Tibial artery (tissue), 4 donors: ENCODE measurements at regions not wholly inside any gene's neighbourhood (a gene's known extent, or its start where the extent isn't known, plus 50 kb on each side); places are given as distances from the start of the nearest gene placed in this dataset.

Source experiments
- DNase-seq, 2 donors: peaks; one replicate each; pipeline ENCODE4 v3.0.0-alpha.2; 2019
- H3K27ac ChIP-seq, 2 donors: fragments of 200-600 bp; sonication (generic) in 1 of 2; 1 replicate in 1 of 2; 2 replicates in 1 of 2; pipeline ENCODE4 v1.5.1; 2018 to 2019; ENCODE audit warnings: mild to moderate bottlenecking in 1 of 2
- H3K27me3 ChIP-seq, 2 donors: fragments of 200-600 bp; sonication (generic) in 1 of 2; one replicate each; pipeline versions ENCODE4 v1.5.1 to v1.6.0; 2016 to 2019
- H3K36me3 ChIP-seq, 3 donors: fragments of 200-600 bp; sonication (generic) in 2 of 3; one replicate each; pipeline ENCODE4 v1.5.1; 2016 to 2019; ENCODE audit warnings: mild to moderate bottlenecking in 2 of 3
- H3K4me1 ChIP-seq, 4 donors: fragments of 200-600 bp; sonication (generic) in 2 of 4; 1 replicate in 3 of 4; 2 replicates in 1 of 4; pipeline ENCODE4 v1.5.1; 2016 to 2019
- H3K4me3 ChIP-seq, 2 donors: fragments of 200-600 bp; sonication (generic) in 1 of 2; 1 replicate in 1 of 2; 2 replicates in 1 of 2; pipeline ENCODE4 v1.5.1; 2018 to 2019; ENCODE audit warnings: mild to moderate bottlenecking in 2 of 2
- H3K9me3 ChIP-seq, 3 donors: fragments of 200-600 bp; sonication (generic) in 1 of 3; one replicate each; pipeline ENCODE4 v1.5.1; 2016 to 2019
- CTCF ChIP-seq, 2 experiments: fragments of 200-600 bp in 1 of 2; fragments of 450-650 bp in 1 of 2; IDR thresholded peaks; one replicate each; pipeline ENCODE4 v1.5.1; 2017 to 2019; ENCODE audit warnings: antibody characterized with exemption in 2 of 2, mild to moderate bottlenecking in 1 of 2, moderate library complexity in 1 of 2
- intact Hi-C: fragments of 100-400 bp; cut with DNase I; formaldehyde crosslinking; loops from one replicate; pipeline ENCODE4 v1.15.0; 2023; ENCODE audit warnings: low total_unique reads

GRCh38 chr5:147168578-147169327 is 66.1 kb upstream of the STK32A start:
- intact Hi-C loops = no loop called here
- no peak overlapping the region for H3K27ac ChIP-seq
- H3K4me3 ChIP-seq = no peak overlapping the region
- TF ChIP-seq CTCF (IDR thresholded peaks at IDR 0.05) = no peak
- DNase-seq = no peak
- no peaks in the 10 kb centered on the region for H3K27me3 ChIP-seq
- H3K4me1 ChIP-seq = no peaks in the 10 kb centered on the region
- H3K36me3 ChIP-seq = no peaks in the 10 kb centered on the region
- no peaks in the 10 kb centered on the region for H3K9me3 ChIP-seq

GRCh38 chr5:147169399-147169798 is 65.4 kb upstream of the STK32A start:
- Histone ChIP-seq H3K27me3 (no peaks in the 10 kb centered on the region), H3K36me3 (no peaks in the 10 kb centered on the region), H3K4me3 (no peak overlapping the region), H3K4me1 (no peaks in the 10 kb centered on the region), H3K9me3 (no peaks in the 10 kb centered on the region), H3K27ac (no peak overlapping the region)
- DNase-seq = no peak
- TF ChIP-seq CTCF (IDR thresholded peaks at IDR 0.05) = no peak
- intact Hi-C loops = no loop called here

GRCh38 chr5:147169901-147170300 is 64.9 kb upstream of the STK32A start:
- intact Hi-C loops = no loop called here
- Histone ChIP-seq H3K9me3 (no peaks in the 10 kb centered on the region), H3K27ac (no peak overlapping the region), H3K4me1 (no peaks in the 10 kb centered on the region), H3K4me3 (no peak overlapping the region), H3K36me3 (no peaks in the 10 kb centered on the region), H3K27me3 (no peaks in the 10 kb centered on the region)
- no peak for TF ChIP-seq CTCF (IDR thresholded peaks at IDR 0.05)
- DNase-seq = no peak

- DNase-seq = no peak
- Histone ChIP-seq H3K9me3 (no peaks in the 10 kb centered on the region), H3K4me1 (no peaks in the 10 kb centered on the region), H3K27ac (no peak overlapping the region), H3K36me3 (no peaks in the 10 kb centered on the region), H3K27me3 (no peaks in the 10 kb centered on the region), H3K4me3 (no peak overlapping the region)
- intact Hi-C loops = no loop called here
- TF ChIP-seq CTCF (IDR thresholded peaks at IDR 0.05) = no peak
Observed at GRCh38 chr5:147170603-147171002, 64.2 kb upstream of the STK32A start.

GRCh38 chr5:147174671-147175265 is 60.1 kb upstream of the STK32A start:
- intact Hi-C loops = no loop called here
- H3K9me3 ChIP-seq = no peaks in the 10 kb centered on the region
- H3K4me3 ChIP-seq = no peak overlapping the region
- no peak overlapping the region for H3K27ac ChIP-seq
- DNase-seq = no peak
- H3K36me3 ChIP-seq = no peaks in the 10 kb centered on the region
- TF ChIP-seq CTCF (IDR thresholded peaks at IDR 0.05) = no peak
- H3K27me3 ChIP-seq = no peaks in the 10 kb centered on the region
- H3K4me1 ChIP-seq = no peaks in the 10 kb centered on the region
